Stomach (tissue), 4 donors: ENCODE measurements at regions not wholly inside any gene's neighbourhood (a gene's known extent, or its start where the extent isn't known, plus 50 kb on each side); places are given as distances from the start of the nearest gene placed in this dataset.

Source experiments
- EP300 ChIP-seq: sonication (generic); formaldehyde crosslinking; IDR thresholded peaks from one replicate; pipeline ENCODE4 v1.6.1; 2017; ENCODE audit warnings: antibody characterized with exemption
- POLR2A ChIP-seq, 4 donors: fragments of 450-650 bp; IDR thresholded peaks; one replicate each; pipeline ENCODE4 v1.6.1; 2016; ENCODE audit warnings: antibody characterized with exemption in 4 of 4, control low read depth in 2 of 4, mild to moderate bottlenecking in 1 of 4, moderate library complexity in 1 of 4
- POLR2AphosphoS5 ChIP-seq, 3 donors: sonication (generic); formaldehyde crosslinking; IDR thresholded peaks; one replicate each; pipeline ENCODE4 v1.6.1; 2016; ENCODE audit warnings: antibody characterized with exemption in 3 of 3
- TF ChIP-seq, protein P1 (sequence below), 7 experiments: fragments of 450-650 bp in 4 of 7; fragments of 200-600 bp in 3 of 7; sonication (generic) in 3 of 7; IDR thresholded peaks; one replicate each; pipeline ENCODE4 v1.5.1; 2016 to 2019; ENCODE audit warnings: antibody characterized with exemption in 7 of 7, control low read depth in 2 of 7, mild to moderate bottlenecking in 1 of 7

DNA sequence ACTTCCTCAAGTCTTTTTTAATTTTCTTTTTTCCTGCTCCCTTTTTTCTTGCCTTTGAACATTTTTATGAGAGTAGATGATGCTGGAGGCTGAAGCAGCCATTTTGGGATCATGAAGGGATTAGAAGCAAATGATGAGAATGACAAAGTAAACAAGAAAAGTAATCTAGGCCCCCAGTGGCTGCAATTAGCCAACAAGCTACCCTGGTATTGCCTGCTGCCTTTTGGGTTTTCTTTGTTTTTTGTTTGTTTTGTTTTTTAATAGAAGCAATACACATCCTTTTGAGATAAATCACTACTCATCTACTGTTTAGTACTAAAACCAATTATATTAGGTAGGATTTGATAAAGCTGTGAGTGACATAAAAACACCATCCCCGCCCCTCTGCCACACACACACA lies 280.7 kb upstream of the ADGRL2 start:
- TF ChIP-seq POLR2A (IDR thresholded peaks at IDR 0.05) (no peak), EP300 (no peak), POLR2AphosphoS5 (IDR thresholded peaks at IDR 0.05) (no peak)
- TF ChIP-seq, protein P1, sequence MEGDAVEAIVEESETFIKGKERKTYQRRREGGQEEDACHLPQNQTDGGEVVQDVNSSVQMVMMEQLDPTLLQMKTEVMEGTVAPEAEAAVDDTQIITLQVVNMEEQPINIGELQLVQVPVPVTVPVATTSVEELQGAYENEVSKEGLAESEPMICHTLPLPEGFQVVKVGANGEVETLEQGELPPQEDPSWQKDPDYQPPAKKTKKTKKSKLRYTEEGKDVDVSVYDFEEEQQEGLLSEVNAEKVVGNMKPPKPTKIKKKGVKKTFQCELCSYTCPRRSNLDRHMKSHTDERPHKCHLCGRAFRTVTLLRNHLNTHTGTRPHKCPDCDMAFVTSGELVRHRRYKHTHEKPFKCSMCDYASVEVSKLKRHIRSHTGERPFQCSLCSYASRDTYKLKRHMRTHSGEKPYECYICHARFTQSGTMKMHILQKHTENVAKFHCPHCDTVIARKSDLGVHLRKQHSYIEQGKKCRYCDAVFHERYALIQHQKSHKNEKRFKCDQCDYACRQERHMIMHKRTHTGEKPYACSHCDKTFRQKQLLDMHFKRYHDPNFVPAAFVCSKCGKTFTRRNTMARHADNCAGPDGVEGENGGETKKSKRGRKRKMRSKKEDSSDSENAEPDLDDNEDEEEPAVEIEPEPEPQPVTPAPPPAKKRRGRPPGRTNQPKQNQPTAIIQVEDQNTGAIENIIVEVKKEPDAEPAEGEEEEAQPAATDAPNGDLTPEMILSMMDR (IDR thresholded peaks at IDR 0.05) = no peak
